GM19238 (cell line): ENCODE measurements at regions not wholly inside any gene's neighbourhood (a gene's known extent, or its start where the extent isn't known, plus 50 kb on each side); places are given as distances from the start of the nearest gene placed in this dataset.
A peak's percentile ranks its signal among the peaks of the same experiment; 100 is the strongest.

Experiments
- DNase-seq: peaks from one replicate; pipeline ENCODE4 v3.0.0; 2011; ENCODE audit warnings: low spot score; ENCODE audit not compliant: insufficient read length

- DNase-seq, result no peak
Observed at GRCh38 chr9:110048976-110049698, 158.8 kb downstream of the C9orf152 start.

- no peak for DNase-seq
Observed at GRCh38 chr9:110049699-110050450, 158.1 kb downstream of the C9orf152 start.

- peak; percentile 19 for DNase-seq
Observed at GRCh38 chr9:110050925-110051355, 157.0 kb downstream of the C9orf152 start.

GRCh38 chr9:110056062-110056461 is 151.9 kb downstream of the C9orf152 start:
- no peak for DNase-seq

DNA sequence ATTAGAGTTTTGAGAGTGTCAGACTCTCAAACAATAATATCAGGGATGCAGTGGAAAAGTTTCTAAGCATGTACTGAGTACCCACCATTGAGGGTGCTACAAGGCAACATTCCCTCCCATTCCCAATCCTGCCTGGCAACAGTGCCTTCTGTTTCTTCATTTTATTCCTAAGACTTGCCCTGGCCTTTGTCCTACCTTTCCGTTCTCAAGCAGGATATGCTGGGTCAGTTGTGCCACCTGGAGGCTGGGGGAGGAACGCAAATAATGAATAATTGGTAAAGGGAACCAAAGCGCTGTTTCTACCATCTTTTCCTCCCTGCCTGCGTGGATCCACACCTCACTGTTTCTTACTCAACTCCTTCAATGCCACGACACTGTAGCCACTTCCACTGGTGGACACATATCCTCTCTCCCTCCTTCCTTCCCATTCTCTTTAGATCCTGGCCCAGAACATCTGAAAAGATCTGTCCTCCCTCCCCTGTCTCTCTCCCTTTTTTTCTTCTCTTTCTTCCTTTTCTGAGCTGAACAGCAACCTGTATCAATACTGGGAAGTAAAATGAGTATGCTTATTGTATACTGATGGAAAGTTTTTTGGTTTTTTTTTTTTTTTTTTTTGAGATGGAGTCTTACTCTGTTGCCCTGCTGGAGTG is 149.5 kb downstream of the C9orf152 start:
- DNase-seq, result no peak

DNA sequence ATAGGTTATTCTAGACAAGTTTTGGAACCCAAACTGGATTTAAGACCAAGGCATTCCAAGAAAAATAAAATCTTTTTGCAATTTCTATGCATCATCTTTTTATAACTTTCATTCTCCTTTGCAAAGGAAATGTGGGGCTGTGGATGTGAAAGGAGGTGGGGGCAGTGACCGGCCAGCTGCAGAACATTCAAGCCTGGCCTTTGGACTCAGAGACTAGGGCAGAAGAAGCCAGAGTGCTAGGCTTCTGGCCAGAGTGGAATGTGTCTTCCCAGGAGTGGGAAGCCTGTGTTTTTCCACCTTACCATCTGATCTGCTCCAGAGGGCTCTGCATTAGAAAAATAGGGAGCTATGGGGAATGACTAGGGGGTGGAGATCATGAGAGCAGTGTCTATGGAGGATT is 148.5 kb downstream of the C9orf152 start:
- no peak for DNase-seq

GRCh38 chr9:110064803-110065202 is 143.2 kb downstream of the C9orf152 start:
- no peak for DNase-seq

DNA sequence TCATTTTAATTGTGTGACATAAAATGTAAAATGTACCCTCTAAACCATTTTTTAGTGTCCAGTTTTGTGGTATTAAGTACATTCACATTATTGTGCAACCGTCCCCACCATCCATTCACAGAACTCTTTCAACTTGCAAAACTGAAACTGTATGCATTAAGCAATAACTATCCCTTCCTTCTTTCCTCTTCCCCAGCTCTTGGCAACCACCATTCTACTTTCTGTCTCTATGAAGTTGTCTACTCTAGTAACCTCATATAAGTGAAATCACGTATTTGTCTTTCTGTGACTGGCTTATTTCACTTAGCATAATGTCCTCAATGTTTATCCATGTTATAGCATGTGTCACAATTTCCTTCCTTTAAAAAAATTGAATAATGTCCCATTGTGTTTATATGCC is 142.4 kb downstream of the C9orf152 start:
- DNase-seq, result no peak

GRCh38 chr9:110066929-110067716 is 140.8 kb downstream of the C9orf152 start:
- DNase-seq, result no peak

DNA sequence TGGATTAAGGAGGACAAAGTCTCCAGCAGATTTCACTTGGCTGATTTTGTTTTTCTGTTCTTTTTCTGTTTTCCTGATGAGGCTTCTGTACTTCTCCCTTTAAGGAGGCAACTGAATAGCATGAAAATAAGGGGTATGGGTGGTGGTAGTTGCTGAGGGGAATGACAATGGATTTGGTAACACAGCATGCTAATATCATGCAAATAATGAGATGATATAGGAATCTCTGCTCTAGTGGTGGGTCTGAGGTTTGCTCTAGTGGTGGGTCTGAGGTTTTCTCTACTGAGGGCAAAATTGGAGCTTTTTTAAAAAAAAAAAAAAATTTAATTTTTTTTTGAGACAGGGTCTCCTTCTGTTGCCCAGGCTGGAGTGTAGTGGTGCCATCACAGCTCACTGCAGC is 139.7 kb downstream of the C9orf152 start:
- DNase-seq, result no peak

- DNase-seq, result no peak
Observed at GRCh38 chr9:110069326-110070248, 138.4 kb downstream of the C9orf152 start.

- no peak for DNase-seq
Observed at GRCh38 chr9:110072597-110073355, 135.2 kb downstream of the C9orf152 start.

DNA sequence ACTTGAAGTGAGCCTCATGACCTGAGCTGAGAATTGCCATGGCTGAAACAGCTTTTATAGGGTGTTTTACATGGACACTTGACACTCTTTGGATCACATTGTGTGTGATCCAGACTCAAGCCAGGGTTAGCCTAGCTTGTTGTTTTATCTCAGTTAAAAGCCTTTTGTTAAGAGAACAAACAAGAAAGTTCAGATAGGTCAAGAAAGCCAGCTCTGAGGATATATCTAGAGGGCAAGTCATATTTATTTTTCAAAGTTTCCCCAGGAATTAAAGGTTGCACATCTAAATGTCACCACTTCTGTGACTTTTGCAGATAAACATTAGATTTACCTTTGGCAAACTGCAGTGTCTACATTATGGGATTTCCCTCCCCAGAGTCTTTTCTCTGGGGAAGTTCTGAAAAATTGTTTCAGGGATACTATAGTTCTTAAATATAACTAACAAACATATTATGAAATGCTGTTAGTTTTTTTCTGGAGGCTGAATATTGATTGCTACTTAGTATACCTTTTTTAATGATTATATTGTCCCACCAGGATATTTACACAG is 134.5 kb downstream of the C9orf152 start:
- no peak for DNase-seq

- DNase-seq, result no peak
Observed at GRCh38 chr9:110076894-110077725, 130.8 kb downstream of the C9orf152 start.

DNA sequence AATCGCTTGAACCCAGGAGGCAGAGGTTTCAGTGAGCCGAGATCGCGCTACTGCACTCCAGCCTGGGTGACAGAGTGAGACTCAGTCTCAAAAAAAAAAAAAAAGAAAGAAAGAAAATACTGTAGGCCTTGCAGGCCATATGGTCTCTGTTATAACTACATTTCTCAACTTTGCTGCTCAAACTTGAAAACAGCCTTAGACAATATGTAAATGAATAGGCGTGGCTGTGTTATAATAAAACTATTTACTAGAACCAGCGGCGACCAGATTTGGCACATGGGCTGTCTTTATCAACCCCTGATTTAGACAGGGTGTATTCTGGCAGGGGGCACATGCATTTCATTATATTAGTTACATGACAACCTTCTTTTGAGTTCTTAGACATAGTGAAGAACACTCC is 130.0 kb downstream of the C9orf152 start:
- DNase-seq, result no peak

DNA sequence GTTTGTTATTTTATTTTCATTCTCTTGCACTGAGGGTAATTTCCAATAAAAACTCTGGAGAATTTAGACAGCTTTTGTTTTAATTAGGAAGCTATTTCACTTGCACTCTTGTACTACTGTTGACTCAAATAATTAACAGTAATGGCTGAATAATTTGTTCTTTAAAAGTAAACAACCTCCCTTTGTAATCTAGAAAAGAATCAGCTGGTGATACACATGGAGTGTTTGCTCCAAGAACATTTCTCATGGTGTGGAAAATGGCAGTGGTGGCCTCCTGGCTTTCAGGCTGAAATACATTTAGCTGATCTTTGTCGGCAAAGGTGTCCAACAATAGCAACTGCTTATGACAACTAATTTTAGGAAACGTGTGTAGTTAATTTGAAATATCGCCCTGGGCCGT is 129.4 kb downstream of the C9orf152 start:
- DNase-seq, result no peak

DNA sequence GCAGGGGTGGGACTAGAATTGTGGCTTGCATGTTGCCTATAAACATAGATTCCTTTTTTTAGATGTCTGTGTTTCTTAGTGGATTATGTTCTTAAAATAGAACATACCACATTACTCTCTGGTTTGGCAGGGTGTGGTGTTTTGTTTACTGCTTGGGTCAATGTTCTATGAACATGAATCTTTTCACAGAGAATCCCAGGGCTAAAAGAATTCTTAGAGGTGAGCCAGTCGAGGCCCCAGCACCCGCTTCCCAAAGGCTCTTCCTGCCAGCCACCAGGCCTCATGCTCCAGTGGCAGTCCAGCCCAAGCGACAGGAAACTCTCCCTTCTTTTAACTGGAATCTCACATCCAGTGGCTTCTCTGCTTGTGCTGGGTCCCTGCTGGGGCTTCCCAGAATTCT is 126.6 kb downstream of the C9orf152 start:
- DNase-seq, result no peak

GRCh38 chr9:110083866-110084265 is 124.1 kb downstream of the C9orf152 start:
- DNase-seq, result no peak

DNA sequence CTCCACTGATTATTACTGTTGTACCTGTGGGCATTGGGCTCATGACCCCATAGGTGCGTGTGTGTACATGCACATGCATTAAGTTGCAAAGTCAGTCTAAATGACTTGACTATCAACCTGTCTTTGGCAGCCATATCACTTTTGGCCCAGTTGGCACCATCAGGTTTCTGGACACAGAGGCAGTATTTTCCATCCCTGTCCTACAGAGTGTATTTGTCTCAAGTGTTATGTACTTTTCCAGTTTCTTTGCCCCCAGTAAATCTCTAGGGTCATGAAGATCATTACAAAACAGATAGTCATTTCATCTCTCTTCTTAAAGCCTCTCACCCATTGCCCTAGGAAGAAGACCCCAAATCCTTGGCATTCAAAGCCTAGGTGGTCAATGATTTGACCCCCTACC is 121.4 kb downstream of the C9orf152 start:
- DNase-seq, result no peak
